ENCODE measurements at regions not wholly inside any gene's neighbourhood (a gene's known extent, or its start where the extent isn't known, plus 50 kb on each side); places are given as distances from the start of the nearest gene placed in this dataset.
"Not testable (repeated sequence)": the region's sequence is repeated elsewhere in the genome, so short reads cannot be mapped to it uniquely, and the experiment has no call there.

DNA sequence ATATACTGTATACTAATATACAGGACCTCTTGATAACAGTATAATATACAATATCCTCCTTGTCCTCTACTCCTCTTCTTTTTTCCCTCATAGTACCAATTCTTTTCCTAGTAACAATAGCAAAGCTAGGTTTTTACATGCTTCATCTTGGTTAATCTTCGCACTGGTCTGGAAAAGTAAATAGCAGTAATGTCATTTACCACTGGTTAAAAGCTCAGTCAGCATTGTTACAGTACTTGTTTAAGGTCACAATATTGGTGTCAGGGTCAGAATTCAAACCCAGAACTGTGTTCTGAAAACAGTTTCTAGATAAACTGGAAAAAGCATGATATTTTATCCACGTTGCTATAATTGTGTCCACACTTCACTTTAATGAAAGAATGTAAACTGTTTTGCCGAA lies 692.4 kb upstream of the CDH6 start:
- DNase-seq (ENCODE audit: low spot score) = no peak

GRCh38 chr5:30500513-30500912 lies 693.0 kb upstream of the CDH6 start:
- DNase-seq (ENCODE audit: low spot score) = no peak

DNA sequence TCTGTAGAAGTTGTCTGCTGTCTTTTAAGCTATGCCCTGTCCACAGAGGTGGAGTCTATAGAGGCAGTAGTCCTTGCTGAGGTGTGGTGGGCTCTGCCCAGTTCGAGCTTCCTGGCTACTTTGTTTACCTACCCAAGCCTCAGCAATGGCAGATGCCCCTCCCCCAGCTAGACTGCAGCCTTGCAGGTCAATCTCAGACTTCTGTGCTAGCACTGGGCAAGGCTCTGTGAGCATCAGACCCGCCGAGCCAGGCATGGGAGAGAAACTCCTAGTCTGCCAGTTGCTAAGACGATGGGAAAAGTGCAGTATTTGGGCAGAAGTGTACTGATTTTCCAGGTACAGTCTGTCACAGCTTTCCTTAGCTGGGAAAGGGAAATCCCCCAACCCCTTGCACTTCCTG lies 694.1 kb upstream of the CDH6 start:
- DNase-seq (ENCODE audit: low spot score) = no peak

- DNase-seq (ENCODE audit: low spot score) = no peak
Observed at GRCh38 chr5:30498972-30499371, 694.5 kb upstream of the CDH6 start.

DNA sequence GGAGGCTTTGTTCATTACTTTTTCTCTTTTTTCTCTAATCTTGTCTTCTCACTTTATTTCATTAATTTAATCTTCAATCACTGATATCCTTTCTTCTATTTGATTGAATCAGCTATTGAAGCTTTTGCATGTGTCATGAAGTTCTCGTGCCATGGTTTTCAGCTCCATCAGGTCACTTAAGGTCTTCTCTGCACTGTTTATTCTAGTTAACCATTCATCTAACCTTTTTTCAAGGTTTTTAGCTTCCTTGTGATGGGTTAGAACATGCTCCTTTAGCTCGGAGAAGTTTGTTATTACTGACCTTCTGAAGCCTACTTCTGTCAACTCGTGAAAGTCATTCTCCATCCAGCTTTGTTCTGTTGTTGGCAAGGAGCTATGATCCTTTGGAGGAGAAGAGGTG lies 695.0 kb upstream of the CDH6 start:
- DNase-seq (ENCODE audit: low spot score) = not testable (repeated sequence)

GRCh38 chr5:30494113-30494512 lies 699.4 kb upstream of the CDH6 start:
- DNase-seq (ENCODE audit: low spot score) = not testable (repeated sequence)

DNA sequence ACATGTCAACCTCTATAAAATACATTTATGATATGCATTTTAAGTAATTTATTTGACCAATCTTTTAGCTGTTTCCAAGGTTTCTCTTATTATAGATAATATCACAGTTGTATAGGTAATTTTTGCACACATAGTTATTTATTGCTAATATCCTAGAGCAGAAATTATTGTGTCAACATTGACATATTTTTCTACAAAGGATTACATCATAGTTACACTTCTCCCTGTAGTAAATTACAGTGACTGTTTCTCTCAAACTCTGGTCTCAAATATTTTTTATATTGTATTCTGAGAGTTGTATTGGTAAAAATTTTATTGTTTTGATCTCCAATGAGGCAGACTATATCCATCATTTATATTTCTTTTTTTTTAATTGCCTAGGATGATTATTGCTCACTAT lies 714.4 kb upstream of the CDH6 start:
- no peak for DNase-seq (ENCODE audit: low spot score)

GRCh38 chr5:30475429-30475828 lies 718.1 kb upstream of the CDH6 start:
- no peak for DNase-seq (ENCODE audit: low spot score)

GRCh38 chr5:30469691-30470090 lies 723.8 kb upstream of the CDH6 start:
- DNase-seq (ENCODE audit: low spot score) = no peak

- DNase-seq (ENCODE audit: low spot score) = no peak
Observed at GRCh38 chr5:30458681-30459080, 734.8 kb upstream of the CDH6 start.

DNA sequence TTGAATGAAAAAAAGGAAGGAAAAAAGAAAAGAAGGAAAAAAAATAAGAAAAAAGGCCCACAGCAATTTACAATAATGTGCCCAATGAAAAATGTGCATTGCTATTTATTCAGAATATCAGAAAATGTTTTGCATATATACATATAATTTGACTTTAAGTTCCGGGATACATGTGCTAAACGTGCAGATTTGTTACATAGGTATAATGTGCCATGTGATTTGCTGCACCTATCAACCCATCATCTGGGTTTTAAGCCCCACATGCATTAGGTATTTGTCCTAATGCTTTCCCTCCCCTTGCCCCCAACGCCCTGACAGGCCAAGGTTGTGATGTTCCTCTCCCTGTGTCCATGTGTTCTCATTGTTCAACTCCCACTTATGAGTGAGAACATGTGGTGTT lies 738.0 kb upstream of the CDH6 start:
- DNase-seq (ENCODE audit: low spot score) = not testable (repeated sequence)

GRCh38 chr5:30453168-30453567 lies 740.3 kb upstream of the CDH6 start:
- DNase-seq (ENCODE audit: low spot score) = no peak

- DNase-seq (ENCODE audit: low spot score) = no peak
Observed at GRCh38 chr5:30450153-30450552, 743.3 kb upstream of the CDH6 start.

DNA sequence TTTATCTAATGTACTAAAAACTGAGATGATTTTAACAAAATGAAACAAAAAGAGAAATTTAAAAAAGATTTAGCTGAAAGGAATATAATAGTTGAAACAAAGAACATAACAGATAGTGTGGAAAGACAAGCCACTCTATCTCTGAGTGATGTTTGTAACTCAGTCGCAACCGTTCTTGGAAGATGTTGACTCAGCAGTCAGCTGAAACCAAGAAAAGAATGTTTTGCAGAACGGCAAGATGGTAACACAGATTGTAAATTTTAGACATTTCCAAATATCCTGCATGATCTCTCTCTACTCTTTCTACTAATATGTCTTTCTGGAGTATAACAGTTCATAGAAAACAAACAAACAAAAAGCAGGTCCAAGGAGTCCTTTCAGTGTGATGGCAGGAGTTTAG lies 746.1 kb upstream of the CDH6 start:
- no peak for DNase-seq (ENCODE audit: low spot score)

DNA sequence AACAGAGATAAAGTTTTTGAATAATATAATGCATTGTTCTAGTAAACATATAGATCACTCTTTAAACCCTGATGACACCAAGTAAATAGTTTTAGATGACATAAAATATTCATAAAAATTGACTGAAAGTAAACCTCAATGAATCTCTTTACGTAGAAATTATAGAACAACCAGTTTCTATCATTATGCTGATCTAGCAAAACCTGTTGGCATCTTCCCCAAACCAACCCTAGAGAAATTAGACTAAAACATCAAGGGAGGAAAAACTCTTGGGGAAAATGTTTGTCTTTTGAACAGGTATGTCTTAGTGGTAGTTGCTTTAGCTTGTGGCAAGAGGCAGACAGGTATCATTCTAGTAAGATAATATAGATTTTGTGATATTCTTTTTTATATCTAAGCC lies 747.0 kb upstream of the CDH6 start:
- DNase-seq (ENCODE audit: low spot score) = no peak

- DNase-seq (ENCODE audit: low spot score) = no peak
Observed at GRCh38 chr5:30438785-30439184, 754.7 kb upstream of the CDH6 start.

DNA sequence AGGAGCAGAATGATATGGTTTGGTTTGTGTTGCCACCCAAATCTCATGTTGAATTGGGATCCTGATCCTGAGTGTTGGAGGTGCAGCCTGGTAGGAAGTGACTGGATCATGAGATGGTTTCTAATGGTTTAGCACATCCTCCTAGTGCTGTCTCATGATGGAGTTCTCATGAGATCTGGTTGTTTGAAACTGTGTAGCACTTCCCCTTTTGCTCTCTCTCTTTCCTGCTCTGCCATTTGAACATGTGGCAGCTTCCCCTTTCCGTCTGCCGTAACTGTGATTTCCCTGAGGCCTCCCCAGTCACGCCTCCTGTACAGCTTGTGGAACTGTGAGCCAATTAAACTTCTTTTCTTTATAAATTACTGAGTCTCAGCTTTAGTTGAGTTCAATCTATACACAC lies 756.8 kb upstream of the CDH6 start:
- DNase-seq (ENCODE audit: low spot score) = no peak

GRCh38 chr5:30428866-30429407 lies 764.5 kb upstream of the CDH6 start:
- not testable (repeated sequence) for DNase-seq (ENCODE audit: low spot score)

DNA sequence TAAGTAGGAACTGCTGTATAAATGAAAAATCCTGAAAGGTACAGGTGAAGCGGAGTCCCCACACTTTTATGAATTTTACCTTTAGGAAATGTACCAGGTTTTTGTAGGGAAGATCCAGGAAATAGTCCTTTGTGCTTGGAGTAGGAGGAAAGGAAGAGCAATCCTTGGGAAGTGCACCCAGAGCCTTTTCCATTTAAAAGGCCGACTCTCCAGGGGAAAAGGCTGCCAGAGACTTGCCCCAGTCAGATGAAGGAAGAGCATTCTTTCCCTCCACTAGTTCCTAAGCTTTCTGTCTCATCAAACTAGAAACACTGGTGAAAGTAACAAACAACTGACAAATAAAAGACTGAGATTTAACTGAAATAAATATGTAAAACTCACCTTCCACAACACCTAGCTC lies 779.4 kb upstream of the CDH6 start:
- DNase-seq (ENCODE audit: low spot score) = no peak

GRCh38 chr5:30413540-30413939 lies 779.9 kb upstream of the CDH6 start:
- DNase-seq (ENCODE audit: low spot score) = no peak

- no peak for DNase-seq (ENCODE audit: low spot score)
Observed at GRCh38 chr5:30405821-30406220, 787.7 kb upstream of the CDH6 start.

DNA sequence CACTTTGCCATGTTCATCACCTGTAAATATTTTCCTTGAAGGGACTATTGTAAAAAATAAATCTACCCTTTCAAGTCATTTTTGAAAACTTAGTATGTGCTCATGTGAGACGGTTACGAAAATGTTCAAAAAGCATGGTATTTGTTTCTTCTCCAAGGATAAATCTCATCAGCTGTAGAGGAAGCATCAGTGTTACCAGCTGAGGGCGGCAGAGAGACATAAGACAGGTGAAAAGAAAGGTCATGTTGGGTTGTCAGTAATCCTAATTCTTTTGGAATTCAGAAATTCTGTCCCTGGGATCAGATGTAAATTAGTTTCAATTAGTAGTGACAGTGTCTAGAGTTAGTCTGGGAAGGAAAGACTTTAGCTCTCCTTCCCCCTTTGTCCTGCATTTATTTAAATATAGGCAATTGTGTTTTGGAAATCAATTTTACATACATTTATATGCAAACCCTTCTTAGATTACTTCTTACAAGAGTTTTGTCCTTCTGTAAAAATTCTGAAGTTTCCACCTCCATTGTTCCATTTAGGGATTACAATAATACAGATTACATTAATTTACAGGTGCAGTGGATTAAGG lies 791.9 kb upstream of the CDH6 start:
- DNase-seq (ENCODE audit: low spot score) = no peak

DNA sequence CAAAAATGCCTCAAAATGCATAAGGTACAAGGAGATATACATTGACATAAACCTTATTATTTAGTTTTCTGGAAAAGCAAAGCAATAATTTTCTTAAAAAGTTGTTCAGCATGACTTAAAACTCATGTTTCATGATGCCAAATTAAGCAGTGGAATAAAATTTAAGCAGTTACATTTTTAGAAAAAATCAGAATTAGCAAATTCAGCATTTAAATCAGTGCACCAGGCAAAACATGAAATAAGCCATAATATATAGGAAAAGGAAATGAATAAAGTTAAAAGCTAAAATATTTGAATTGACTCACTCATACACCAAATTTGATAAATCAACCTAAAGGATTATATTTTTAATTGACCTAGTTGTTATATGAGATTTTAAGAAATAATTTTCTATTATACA lies 795.1 kb upstream of the CDH6 start:
- no peak for DNase-seq (ENCODE audit: low spot score)

DNA sequence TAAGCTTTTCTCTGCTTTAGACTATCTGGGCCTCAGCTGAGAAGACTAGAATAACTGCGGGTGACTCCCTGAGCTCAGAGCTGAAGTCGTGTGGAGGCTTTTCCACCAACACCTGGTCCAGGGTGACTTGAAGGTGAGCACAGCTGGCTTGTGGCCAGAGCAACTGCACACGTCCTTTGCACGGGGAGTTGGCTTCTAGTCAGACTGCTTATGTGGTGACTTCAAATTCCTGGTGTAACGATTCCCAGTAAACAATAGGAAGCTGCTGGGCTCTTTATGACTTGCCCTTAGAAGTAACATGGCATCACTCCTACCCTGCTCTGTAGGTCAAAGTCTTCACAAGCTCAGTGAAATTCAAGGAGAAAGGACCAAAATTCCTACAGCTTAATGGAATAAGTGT lies 800.6 kb upstream of the CDH6 start:
- DNase-seq (ENCODE audit: low spot score) = no peak

All from mesenteric fat pad (tissue), 1 donor.